ENCODE measurements at regions not wholly inside any gene's neighbourhood (a gene's known extent, or its start where the extent isn't known, plus 50 kb on each side); places are given as distances from the start of the nearest gene placed in this dataset.

GRCh38 chr5:68380078-68380477 is 164.5 kb downstream of the PIK3R1 start:
- DNase-seq = no peak

DNA sequence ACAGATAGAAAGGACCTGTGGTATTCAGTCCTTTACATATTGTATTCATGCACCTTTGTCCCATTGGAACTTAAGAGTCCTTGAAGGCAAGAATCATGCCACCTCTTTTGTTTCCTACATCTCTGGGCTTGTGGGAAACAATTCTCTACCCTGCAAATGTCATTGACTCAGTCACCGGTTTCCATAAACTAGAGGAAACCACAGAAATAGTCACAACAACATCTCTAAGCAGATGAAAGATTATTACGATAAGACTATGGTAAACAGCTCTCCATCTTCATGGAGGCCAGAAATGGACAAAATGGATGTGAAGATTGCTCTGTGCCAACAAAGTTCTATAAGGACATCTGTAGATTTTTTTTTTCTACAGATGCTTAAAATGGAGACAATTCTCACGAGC is 165.5 kb downstream of the PIK3R1 start:
- no peak for DNase-seq

DNA sequence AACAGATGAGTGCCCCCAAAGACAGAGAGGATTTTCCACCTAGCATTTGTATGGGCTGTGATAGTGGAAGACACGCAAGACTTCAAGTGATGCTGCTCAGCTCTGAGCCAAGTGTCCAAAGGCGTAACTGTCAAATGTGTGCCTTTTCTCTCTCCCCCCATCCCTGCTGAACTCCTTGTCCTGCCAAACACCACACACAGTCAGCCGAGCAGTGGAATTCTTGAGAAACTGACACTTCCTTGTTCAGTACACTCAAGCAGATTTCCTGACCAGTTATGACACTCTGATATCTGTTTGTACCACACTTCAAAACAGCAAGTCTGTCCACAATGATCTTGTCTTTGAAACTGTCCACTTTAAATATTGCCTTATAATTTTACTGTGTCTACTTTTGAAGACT is 166.4 kb downstream of the PIK3R1 start:
- DNase-seq = peak; percentile 47

DNA sequence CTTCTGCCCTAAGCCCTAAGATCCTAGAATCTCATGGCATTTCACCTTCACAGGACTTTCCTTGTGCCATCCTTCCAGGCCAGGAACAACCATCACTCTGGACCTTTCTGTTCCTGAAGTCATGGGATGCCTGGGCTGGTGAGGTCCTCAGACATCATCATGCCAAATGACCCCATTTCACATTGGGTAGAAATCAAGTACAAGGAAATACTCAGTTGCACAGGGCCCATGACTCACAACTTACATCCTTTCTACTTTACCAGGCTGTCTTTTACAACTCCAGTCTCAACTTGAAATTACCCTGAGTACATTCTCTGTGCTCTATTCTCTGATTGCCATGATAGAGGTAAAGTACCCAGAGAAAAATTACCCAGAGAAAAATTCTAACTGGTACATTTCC is 167.1 kb downstream of the PIK3R1 start:
- DNase-seq = peak; percentile 59

DNA sequence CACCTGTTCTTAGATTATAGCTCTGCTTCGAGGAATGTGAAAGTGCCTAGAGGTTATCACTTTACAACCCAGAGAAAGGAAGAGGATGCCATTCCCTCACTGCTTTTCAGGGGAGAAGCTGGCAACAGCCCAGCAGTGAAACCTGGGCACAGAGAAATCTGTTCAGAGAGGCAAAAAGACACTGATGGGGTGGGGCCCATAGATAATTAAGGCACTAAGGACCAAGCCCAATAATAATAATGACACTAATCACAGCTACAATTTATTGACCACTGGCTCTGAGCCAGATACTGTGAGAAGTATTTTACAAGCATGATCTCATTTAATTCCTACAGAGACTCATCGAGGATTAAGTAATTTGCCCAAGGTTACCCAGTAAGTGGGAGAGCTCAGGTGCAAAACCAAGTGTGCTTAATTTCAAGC is 168.3 kb downstream of the PIK3R1 start:
- no peak for DNase-seq

- DNase-seq = no peak
Measured at GRCh38 chr5:68384936-68385594, 169.5 kb downstream of the PIK3R1 start.

- no peak for DNase-seq
Measured at GRCh38 chr5:68385936-68386335, 170.4 kb downstream of the PIK3R1 start.

GRCh38 chr5:68387074-68387796 is 171.7 kb downstream of the PIK3R1 start:
- DNase-seq = no peak

GRCh38 chr5:68389618-68390017 is 174.1 kb downstream of the PIK3R1 start:
- DNase-seq = no peak

- no peak for DNase-seq
Measured at GRCh38 chr5:68392617-68393016, 177.1 kb downstream of the PIK3R1 start.

DNA sequence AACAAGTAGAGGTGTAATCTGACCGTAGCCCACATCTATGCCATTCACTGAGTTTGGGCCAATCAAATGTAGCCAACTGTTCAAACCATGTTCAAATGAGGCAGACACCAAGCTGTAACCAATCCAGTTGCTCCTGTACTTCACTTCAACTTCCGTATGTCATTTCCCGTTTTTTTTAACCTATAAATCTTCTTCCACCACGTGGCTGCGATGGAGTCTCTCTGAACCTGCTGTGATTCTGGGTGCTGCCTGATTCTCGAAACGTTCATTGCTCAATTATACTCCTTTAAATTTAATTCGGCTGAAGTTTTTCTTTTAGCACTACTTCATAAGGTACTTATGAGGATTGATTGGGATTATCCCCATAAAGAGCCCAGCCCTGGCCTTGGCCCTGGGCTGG is 179.7 kb downstream of the PIK3R1 start:
- DNase-seq = no peak

DNA sequence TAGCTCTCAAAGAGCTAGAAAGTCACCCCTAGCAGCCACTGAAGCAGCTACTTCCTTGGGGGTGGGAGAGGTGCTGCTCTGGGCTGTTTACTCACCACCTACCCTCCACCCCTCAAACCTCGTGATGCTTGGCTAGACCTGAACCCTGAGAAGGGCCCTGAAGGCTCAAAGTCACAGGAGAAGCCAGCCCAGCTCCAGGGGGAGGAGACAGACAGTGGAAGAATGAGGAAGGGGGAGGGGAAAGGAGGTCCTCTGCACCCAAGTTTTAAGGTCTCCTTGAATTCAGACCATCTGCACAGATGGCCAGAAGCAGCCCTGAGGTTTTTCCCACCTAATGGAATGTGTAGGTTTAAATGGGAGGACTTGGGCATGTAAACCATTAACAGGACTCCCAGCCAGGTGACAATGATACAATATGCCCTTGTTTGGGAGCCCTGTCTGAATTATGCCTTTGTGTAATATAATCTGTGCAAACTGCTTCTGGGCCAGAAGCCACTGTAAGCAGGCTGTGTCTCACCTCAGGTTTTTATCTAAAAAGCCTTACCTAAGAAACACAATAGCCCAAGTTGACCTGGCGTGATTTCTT is 180.5 kb downstream of the PIK3R1 start:
- DNase-seq = no peak

DNA sequence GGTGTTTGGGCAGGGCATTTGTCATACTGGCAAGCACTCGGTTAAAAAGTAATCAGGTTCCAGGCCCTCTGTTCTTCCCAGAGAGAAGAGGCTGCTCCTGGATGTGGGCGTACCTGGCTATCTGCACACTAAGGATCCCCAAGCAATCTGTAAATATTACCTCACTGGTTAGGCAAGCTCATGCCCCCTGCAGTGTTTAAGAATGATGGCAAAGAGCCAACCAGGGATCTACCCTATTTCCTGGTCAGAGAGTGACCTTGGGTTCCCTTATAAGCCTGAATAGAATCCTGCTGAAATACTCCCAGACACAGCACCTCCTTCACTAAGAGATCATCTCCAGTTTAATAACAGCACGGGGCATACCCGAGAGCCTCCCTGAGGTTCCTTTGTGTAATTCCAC is 181.2 kb downstream of the PIK3R1 start:
- DNase-seq = no peak

DNA sequence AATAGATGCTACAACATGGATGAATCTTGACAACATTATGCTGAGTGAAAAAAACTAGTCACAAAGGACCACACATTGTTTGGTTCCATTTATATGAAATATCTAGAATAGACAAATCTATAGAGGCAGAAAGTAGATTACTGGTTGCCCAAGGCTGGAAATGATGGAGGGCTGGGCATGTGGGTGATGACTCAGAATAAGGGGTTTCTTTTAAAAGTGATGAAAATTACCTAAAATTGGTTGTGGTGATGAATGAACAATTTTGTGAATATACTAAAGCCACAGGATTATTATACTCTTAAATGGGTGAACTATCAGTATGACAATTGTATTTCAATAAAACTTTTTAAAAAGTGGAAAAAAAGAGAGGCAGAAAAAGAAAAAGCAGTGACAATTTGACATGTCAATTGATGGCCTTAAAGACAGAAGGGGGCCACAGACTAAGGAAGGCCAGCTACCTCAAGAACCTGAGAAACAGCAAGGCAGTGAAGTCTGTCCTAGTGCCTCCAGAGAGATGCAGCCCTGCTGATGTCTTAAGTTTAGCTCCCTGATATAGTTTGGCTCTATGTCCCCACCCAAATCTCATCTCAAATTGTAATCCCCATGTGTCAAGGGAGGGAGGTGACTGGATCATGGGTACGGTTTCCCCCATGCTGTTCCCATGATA is 182.7 kb downstream of the PIK3R1 start:
- no peak for DNase-seq

GRCh38 chr5:68403301-68403700 is 187.7 kb downstream of the PIK3R1 start:
- DNase-seq = no peak

DNA sequence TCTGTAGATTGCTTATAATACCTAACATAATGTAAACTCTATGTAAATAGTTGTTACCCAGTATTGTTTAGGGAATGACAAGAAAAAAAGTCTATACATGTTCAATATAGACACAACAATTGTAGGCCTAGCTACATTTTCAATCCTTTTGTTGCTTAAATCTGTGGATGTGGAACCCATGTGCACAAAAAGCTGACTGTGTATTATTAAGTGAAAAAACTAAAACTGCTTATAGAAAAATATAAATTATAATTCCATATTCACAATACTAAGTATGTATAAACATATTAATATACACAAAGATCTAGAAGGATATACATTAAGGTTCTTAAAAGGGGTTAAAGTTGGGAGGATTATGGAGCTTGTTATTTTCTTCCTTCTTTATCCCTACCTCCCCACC is 188.7 kb downstream of the PIK3R1 start:
- DNase-seq = no peak

GRCh38 chr5:68405026-68405684 is 189.6 kb downstream of the PIK3R1 start:
- peak; percentile 66 for DNase-seq

DNA sequence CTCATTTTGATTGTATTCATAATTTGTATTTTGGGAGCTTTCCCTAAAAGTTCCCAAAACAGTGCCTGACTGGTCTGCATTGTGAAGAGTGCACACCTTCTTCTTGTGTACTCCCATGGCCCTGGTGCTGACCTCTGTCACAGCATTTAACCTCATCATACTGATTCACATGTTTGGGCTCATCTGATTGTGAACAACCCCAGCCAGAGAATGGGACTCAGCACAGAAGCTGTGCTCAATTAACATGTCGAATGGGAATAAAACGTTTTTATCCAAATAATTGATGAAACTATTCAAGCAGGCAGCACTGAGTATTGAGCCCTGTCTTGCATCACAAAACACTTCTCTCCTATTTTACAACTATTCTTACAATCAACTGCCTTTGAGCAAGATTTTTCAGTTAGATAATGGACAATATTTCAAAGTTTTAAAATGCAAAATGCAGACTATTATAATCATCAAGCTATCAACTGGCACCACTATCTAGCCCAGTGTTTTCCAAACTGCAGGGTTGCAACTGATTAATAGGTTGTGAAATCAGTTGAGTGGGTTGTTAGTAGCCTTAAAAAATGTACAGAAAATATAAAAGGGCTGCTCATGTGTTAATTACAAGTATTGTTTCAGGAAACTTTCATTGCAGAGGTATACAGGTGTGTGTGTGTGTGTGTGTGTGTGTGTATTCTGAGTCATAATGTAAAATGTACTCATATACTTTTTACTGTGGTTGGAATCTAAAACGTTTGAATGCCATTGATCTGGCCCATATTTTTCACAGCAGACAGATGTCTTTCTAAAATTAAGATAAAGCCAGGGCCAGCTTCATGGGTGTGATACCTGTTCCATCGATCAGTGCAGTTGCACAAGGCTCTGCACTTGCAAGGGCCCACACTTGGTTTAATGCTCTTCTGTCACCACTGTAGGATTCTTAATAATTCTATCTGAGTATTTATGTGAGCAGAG is 190.5 kb downstream of the PIK3R1 start:
- no peak for DNase-seq

DNA sequence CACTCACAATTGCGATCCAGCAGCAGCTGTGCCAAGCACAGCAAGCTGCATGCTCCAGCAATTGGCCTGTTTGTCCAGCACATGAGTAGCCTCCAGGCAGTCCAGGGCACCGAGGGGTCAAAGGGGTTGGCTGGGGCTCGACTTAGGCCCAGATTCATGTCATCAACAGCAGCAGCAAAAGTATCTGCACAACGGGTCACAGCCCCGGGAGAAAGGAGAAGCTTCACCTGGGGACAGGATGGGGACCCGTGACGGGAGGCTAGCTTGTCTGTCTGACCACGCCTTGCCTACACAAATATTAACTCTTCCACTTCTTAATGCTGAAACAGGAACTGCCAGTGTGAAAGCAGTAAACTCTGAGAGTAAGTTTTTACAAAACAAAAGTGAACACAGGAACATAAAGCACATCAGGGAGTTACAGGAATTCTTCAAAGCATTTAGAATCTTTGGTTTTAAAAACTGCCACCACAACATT is 191.2 kb downstream of the PIK3R1 start:
- peak; percentile 48 for DNase-seq

GRCh38 chr5:68407311-68408239 is 192.0 kb downstream of the PIK3R1 start:
- DNase-seq = no peak
